ENCODE measurements at regions not wholly inside any gene's neighbourhood (a gene's known extent, or its start where the extent isn't known, plus 50 kb on each side); places are given as distances from the start of the nearest gene placed in this dataset.

DNA sequence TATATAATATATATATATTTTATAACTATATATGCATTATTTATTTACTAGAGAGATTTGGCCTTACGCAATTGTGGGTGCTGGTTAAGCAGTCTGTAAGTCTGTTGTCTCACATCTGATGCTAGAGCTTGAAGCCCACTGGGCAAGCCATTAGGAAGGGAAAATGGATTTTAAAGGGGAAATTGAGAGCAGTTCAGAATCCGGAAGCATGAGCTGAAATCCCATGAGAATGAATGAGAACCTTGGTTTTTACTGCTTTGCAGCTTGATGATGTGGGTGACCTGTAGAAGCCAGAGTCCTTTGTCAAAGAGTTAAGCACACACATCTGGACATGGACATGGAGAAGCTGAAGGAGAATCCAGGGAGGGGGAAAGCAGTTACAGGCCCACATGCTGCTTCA, 220.8 kb upstream of the DAB1 start:
- in situ Hi-C loops (cut with MboI; ENCODE audit: low pct_unique_long_range_greater_than_20kb in 2 of 9, low sequenced_read_pairs in 9 of 9, unreplicated experiment in 9 of 9), result no loop called here
- peaks cover 8 to 12% of the 10 kb centered on the region in 2 donors for H3K4me1 ChIP-seq (replicated peaks in 1 of 2)
- H3K4me3 ChIP-seq, result no peak overlapping the region
- ATAC-seq (replicated peaks in 6 of 8), result no peak
- 20 to 100% (median 86%) methylated on average over 1 to 2 of the region's 2 CpGs; no CpG with 5 or more reads in 2 of the 10 experiments for WGBS, 10 experiments
- H3K27ac ChIP-seq, result no peak overlapping the region

DNA sequence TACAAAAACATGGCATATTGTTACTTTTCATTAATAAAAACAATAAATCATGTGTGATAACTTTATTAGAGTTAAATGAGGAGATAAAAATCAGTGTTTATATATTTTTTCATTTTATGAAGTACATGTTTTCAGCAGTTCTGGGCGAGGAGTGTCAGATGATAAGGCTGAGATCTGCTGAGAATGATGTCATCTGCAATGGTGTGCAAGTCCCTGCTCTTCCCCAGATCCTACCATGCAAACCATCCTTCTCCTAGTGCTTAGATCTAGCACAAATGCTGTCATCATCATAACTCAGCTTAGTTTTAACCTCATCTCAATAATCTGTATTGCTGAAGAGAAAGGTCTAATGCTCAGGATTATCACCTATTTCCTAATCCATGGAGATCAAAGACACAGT, 214.4 kb upstream of the DAB1 start:
- WGBS, 10 experiments, result 40 to 100% (median 77%) methylated on average over 1 of the region's 1 CpG; no CpG with 5 or more reads in 3 of the 10 experiments
- in situ Hi-C loops (cut with MboI; ENCODE audit: low pct_unique_long_range_greater_than_20kb in 2 of 9, low sequenced_read_pairs in 9 of 9, unreplicated experiment in 9 of 9), result no loop called here
- ATAC-seq (replicated peaks in 6 of 8), result peak in 5 of 8 experiments; percentile 22 to 75 (median 45)

DNA sequence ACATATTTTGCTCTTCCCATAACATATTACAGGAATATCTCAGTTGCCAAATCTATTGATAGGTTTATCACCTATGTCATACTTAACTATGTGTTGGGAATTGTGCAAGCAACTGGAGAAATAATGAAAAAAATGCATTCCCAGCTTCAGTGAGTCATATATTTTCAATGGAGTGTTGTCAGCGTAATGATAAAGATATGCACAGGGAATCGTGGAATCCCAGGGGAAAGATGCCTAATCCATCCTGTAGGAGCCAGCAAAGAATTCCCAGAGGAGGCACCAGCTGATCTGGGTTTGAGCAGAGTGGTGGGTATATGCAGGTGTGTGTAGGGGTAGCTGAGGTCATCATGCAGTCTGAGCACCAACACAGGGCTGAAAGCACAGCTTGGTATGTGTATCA, 213.3 kb upstream of the DAB1 start:
- Histone ChIP-seq H3K4me1 (replicated peaks in 1 of 2) (peaks cover 5 to 18% of the 10 kb centered on the region in 2 donors), H3K4me3 (no peak overlapping the region), H3K27ac (no peak overlapping the region)
- WGBS, 10 experiments, result 0 to 58% (median 31%) methylated on average over 1 to 2 of the region's 2 CpGs; no CpG with 5 or more reads in 3 of the 10 experiments
- ATAC-seq (replicated peaks in 6 of 8), result peak; percentile 46 to 99 (median 93)
- in situ Hi-C loops (cut with MboI; ENCODE audit: low pct_unique_long_range_greater_than_20kb in 2 of 9, low sequenced_read_pairs in 9 of 9, unreplicated experiment in 9 of 9), result no loop called here

More for the DNA sequence above, 214.4 kb upstream of the DAB1 start:
- Histone ChIP-seq H3K4me3 (no peak overlapping the region), H3K4me1 (replicated peaks in 1 of 2) (peaks cover 4 to 15% of the 10 kb centered on the region in 2 donors), H3K27ac (no peak overlapping the region)

DNA sequence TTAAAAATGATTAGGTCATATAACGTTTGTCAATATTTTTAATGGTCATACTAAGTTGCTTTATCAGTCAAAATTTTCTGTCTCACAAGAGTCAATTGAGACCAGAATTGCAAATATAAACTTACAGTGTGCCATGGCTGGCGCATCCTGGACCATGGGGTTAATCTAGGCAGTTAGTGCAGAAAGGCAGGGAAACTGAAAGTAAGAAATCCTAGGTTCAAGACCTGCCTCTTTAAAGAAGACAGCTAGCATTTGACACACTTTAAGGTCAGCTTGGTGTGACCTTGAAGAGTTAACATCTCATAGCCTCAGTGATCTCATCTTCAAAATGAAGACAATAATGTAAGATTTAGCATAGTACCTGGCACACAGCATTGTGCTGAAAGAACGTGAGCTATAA, 210.0 kb upstream of the DAB1 start:
- Histone ChIP-seq H3K4me1 (replicated peaks in 1 of 2) (peaks cover 5 to 18% of the 10 kb centered on the region in 2 donors), H3K4me3 (no peak overlapping the region), H3K27ac (no peak overlapping the region)
- no peak for ATAC-seq (replicated peaks in 6 of 8)
- in situ Hi-C loops (cut with MboI; ENCODE audit: low pct_unique_long_range_greater_than_20kb in 2 of 9, low sequenced_read_pairs in 9 of 9, unreplicated experiment in 9 of 9), result no loop called here
- WGBS, 10 experiments, result 21 to 100% (median 83%) methylated on average over 1 to 3 of the region's 3 CpGs

DNA sequence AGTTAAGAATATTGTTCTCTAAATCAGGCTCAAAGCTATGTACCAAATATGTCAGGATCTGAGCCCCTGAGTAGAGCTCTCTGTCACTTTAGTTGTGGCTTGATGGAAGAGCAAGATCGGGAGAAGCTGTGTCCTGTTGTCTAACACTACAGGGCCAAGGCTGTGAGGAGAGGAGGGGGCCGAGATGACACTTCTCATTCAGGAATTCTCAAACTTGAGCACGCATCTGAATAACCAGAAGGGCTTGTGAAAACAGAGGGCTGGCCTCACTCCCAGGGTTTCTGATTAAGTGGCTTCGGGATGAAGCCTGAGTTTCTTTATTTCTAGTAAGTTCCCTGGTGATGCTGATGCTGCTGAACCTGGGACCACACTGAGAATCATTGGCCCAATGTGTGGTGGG, 209.2 kb upstream of the DAB1 start:
- WGBS, 10 experiments, result 0 to 100% (median 15%) methylated on average over 1 to 4 of the region's 4 CpGs; no CpG with 5 or more reads in 1 of the 10 experiments
- H3K4me1 ChIP-seq (replicated peaks in 1 of 2), result peaks cover 5 to 18% of the 10 kb centered on the region in 2 donors
- no peak overlapping the region for H3K27ac ChIP-seq
- in situ Hi-C loops (cut with MboI; ENCODE audit: low pct_unique_long_range_greater_than_20kb in 2 of 9, low sequenced_read_pairs in 9 of 9, unreplicated experiment in 9 of 9), result no loop called here
- ATAC-seq (replicated peaks in 6 of 8), result peak in 2 of 8 experiments; percentile 23 to 27
- no peak overlapping the region for H3K4me3 ChIP-seq

DNA sequence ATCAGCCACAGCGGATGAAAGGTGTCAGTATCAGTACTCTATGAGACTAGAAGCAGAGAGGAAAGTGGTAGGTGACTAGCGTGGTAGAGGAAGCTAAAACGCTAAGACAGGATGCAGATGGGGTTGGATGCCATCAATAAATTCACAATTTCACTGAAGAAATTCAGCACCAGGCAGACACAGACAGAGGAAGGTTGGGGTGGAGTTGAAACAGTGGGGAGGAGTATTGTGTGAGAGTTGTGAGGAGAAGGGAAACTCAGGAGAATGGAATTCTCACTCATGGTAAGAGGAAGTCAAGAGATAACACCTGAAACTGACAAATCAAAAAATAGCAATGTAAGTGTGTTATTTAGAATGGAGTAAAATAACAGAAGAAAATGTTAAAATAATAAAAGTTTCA, 208.5 kb upstream of the DAB1 start:
- Histone ChIP-seq H3K27ac (no peak overlapping the region), H3K4me3 (no peak overlapping the region), H3K4me1 (replicated peaks in 1 of 2) (peaks cover 4 to 16% of the 10 kb centered on the region in 2 donors)
- peak in 2 of 8 experiments; percentile 62 to 68 for ATAC-seq (replicated peaks in 6 of 8)
- 29 to 82% (median 68%) methylated on average over 1 to 3 of the region's 3 CpGs; no CpG with 5 or more reads in 2 of the 10 experiments for WGBS, 10 experiments
- in situ Hi-C loops (cut with MboI; ENCODE audit: low pct_unique_long_range_greater_than_20kb in 2 of 9, low sequenced_read_pairs in 9 of 9, unreplicated experiment in 9 of 9), result no loop called here

DNA sequence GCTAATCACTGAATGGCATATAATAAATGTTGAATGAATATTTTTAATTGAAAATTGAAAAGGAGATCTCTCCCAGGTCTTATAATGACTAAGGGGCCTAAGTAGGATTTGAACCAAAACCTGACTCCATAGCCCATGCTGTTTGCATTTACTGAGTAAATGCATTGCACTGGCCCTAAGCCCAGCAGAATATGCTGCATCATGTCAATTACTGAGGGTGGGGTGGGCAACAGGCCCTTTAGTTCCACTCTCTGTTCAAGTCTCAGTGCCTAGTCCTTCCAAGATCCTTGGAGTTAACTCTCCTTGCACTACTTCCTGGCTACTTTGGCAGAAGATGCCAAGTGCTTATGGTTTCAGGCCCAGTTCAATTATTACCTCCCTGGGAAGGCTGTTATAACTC, 203.8 kb upstream of the DAB1 start:
- Histone ChIP-seq H3K4me3 (no peak overlapping the region), H3K27ac (no peak overlapping the region), H3K4me1 (replicated peaks in 1 of 2) (peaks cover 9 to 14% of the 10 kb centered on the region in 2 donors)
- in situ Hi-C loops (cut with MboI; ENCODE audit: low pct_unique_long_range_greater_than_20kb in 2 of 9, low sequenced_read_pairs in 9 of 9, unreplicated experiment in 9 of 9), result no loop called here
- peak in 3 of 8 experiments; percentile 52 to 81 (median 54) for ATAC-seq (replicated peaks in 6 of 8)

DNA sequence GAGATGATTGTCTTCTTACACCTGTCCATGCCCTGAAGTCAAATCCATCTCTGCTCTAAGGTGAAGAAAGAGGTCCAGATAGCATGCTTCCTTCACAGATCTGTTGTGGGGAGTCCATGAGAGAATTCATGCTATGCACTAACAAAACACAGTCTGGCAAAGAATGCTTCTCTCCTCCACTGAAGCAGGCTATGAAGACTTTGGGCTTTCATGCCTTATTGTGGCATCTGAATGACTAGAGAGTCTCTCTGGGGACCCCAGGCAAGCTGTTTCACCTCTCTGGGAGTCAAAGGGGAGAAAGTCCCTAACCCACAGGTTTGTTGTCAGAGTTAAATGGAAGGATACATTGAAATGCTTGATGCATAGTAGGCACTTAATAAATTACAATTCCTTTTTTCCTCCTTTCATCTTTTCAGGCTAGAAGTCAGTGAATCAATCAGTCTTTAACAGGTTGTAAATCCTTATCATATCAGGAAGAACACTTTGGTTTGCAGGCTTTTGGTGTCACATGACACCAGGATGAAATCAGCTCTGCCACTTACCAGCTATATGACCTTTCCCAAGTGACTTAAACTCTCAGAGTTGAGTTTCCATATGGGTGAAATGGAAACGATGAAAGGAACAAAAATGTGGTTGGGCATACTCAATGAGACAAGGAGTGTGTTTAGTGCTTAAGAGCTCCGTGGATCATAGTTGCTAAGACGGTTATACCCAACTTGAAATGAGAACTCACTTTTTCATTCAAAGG, 200.1 kb upstream of the DAB1 start:
- Histone ChIP-seq H3K27ac (no peak overlapping the region), H3K4me1 (replicated peaks in 1 of 2) (peaks cover 22 to 27% of the 10 kb centered on the region in 2 donors), H3K4me3 (no peak overlapping the region)
- ATAC-seq (replicated peaks in 6 of 8), result peak in 1 of 8 experiments; percentile 8
- WGBS, 10 experiments, result 0 to 100% (median 72%) methylated on average over 1 to 3 of the region's 3 CpGs
- in situ Hi-C loops (cut with MboI; ENCODE audit: low pct_unique_long_range_greater_than_20kb in 2 of 9, low sequenced_read_pairs in 9 of 9, unreplicated experiment in 9 of 9), result no loop called here

DNA sequence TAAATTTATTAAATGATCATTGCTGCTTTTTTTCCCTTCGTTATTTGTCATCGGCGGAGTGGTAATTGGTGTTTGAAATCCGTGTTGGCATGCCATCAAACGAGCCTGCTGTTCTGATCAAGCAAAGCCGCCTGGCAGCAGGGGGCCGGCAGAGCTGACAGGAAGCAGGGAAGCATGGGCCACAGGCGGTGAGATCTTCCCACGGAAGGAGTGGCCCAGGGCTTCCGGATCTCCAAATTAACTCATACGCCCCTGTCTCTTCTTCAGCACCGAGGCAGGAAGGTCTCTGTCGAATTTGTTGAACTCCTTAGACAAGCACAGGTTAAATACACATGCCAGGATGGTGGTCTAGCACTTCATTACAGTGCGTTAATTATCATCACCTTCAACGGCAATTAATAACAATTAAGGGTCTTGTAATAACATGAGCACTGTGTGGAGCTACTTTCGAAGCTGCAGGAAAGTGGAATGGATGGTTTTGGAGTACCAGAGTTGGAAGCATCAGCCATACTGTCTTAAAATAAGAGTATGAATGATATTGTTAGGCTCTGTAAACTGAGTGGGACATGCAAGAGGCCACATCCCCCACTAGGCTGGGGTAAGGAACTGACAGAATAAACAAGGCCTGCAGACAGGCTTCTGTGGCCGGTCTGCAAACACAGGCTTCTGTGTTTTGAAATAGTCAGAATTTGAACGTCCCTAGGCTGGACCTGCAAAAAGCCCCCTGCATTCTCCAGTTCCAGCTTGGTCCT, 199.4 kb upstream of the DAB1 start:
- Histone ChIP-seq H3K4me3 (no peak overlapping the region), H3K27ac (no peak overlapping the region), H3K4me1 (replicated peaks in 1 of 2) (peaks cover 22 to 27% of the 10 kb centered on the region in 2 donors)
- peak in 5 of 8 experiments; percentile 78 to 90 (median 82) for ATAC-seq (replicated peaks in 6 of 8)
- in situ Hi-C loops (cut with MboI; ENCODE audit: low pct_unique_long_range_greater_than_20kb in 2 of 9, low sequenced_read_pairs in 9 of 9, unreplicated experiment in 9 of 9), result no loop called here
- 3 to 62% (median 38%) methylated on average over 3 to 18 of the region's 18 CpGs; no CpG with 5 or more reads in 1 of the 10 experiments for WGBS, 10 experiments

DNA sequence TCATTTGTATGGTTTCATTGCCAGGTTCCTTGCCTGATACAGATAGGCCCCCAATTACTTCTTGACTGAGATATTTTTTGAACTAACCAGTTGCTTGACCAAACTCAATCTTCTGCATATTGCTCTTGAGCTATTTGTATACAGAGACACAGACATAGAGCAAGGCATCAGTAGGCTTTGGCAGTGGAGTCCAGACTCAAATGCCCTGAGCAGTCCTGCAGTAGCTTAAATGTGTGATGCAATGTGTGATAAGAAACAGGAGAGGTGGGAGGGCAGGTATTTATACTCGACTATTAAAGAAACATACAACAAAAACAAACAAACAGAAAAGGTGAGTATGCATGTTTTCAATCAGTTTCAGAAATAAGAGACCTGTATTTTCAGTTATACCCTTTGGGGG, 197.9 kb upstream of the DAB1 start:
- ATAC-seq (replicated peaks in 6 of 8), result no peak
- in situ Hi-C loops (cut with MboI; ENCODE audit: low pct_unique_long_range_greater_than_20kb in 2 of 9, low sequenced_read_pairs in 9 of 9, unreplicated experiment in 9 of 9), result no loop called here
- Histone ChIP-seq H3K4me3 (no peak overlapping the region), H3K4me1 (replicated peaks in 1 of 2) (peaks cover 22 to 27% of the 10 kb centered on the region in 2 donors), H3K27ac (no peak overlapping the region)
- WGBS, 10 experiments, result 17 to 91% (median 66%) methylated on average over 1 of the region's 1 CpG; no CpG with 5 or more reads in 4 of the 10 experiments

DNA sequence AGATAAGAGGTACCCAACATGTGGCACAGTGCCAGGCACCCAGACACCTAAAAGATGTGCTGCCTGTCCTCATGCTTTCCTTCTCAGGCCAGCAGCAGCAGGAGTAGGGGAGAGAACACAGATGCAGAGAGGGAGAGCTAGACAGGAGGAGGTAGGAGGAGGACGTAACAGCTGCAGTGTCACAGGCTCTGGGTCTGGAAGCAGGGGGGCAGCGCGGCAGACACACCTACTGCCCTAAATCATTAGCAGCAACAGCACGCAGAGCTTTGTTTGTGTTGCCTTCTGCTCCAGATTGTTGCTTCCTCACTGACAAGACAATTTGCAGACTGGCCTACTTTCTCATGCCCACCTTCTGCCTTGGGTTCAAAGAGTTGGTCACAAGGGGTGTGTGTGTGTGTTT, 196.7 kb upstream of the DAB1 start:
- Histone ChIP-seq H3K27ac (no peak overlapping the region), H3K4me3 (no peak overlapping the region), H3K4me1 (replicated peaks in 1 of 2) (peaks cover 22 to 24% of the 10 kb centered on the region in 2 donors)
- WGBS, 10 experiments, result 7 to 44% (median 17%) methylated on average over 3 to 4 of the region's 4 CpGs; no CpG with 5 or more reads in 4 of the 10 experiments
- in situ Hi-C loops (cut with MboI; ENCODE audit: low pct_unique_long_range_greater_than_20kb in 2 of 9, low sequenced_read_pairs in 9 of 9, unreplicated experiment in 9 of 9), result no loop called here
- ATAC-seq (replicated peaks in 6 of 8), result peak in 7 of 8 experiments; percentile 20 to 99 (median 79)

DNA sequence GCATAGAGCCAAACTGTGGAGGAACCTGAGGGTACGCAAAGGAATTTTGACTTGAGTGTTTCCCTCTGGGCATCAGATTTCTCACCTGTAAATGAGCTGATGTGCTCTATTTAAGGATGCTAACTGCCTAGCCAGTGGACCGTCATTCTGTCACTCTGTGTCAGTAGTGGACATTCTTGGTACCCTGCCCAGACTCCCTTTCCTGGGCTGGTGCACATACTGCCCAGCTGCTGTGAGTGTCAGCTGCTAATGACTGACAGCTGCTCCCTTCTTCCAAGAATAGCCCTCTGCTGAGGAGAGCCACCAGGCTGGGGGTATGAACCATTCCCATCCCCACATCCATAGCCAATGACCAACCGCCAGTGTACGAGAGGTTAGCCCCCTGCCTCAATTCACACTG, 193.1 kb upstream of the DAB1 start:
- H3K4me3 ChIP-seq, result no peak overlapping the region
- WGBS, 10 experiments, result 57 to 100% (median 93%) methylated on average over 1 to 3 of the region's 4 CpGs; no CpG with 5 or more reads in 3 of the 10 experiments
- H3K27ac ChIP-seq, result no peak overlapping the region
- H3K4me1 ChIP-seq (replicated peaks in 1 of 2), result peaks cover 12% of the 10 kb centered on the region in 2 donors
- ATAC-seq (replicated peaks in 6 of 8), result no peak
- in situ Hi-C loops (cut with MboI; ENCODE audit: low pct_unique_long_range_greater_than_20kb in 2 of 9, low sequenced_read_pairs in 9 of 9, unreplicated experiment in 9 of 9), result no loop called here

DNA sequence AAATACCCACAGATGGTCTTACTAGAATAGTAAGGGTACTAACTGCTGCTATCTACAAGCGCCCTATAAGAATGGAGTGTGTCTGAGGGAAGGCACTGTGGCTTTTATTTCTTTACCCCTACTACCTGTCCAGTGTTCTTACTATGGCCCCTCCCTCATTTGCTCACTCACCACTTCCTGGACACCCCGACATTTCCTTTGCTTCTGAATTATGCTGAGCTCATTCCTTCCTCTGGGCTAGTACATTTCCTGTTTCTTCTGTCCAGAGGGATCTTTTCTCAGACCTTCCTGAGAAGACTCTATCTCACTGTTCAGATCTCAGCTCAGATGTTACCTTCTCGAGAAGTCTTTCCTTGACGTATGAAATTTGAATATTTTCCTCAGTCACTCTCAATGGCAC, 192.1 kb upstream of the DAB1 start:
- Histone ChIP-seq H3K4me3 (no peak overlapping the region), H3K27ac (no peak overlapping the region), H3K4me1 (replicated peaks in 1 of 2) (peaks cover 8 to 9% of the 10 kb centered on the region in 2 donors)
- ATAC-seq (replicated peaks in 6 of 8), result no peak
- 38 to 100% (median 95%) methylated on average over 1 to 4 of the region's 4 CpGs for WGBS, 10 experiments
- in situ Hi-C loops (cut with MboI; ENCODE audit: low pct_unique_long_range_greater_than_20kb in 2 of 9, low sequenced_read_pairs in 9 of 9, unreplicated experiment in 9 of 9), result no loop called here

Data from motor neuron (in vitro differentiated cells).